ENCODE measurements at regions not wholly inside any gene's neighbourhood (a gene's known extent, or its start where the extent isn't known, plus 50 kb on each side); places are given as distances from the start of the nearest gene placed in this dataset.

GRCh38 chr9:26371236-26371635 lies 521.4 kb downstream of the CAAP1 start:
- no peak for DNase-seq

- no peak for DNase-seq
Measured at GRCh38 chr9:26369093-26369492, 523.5 kb downstream of the CAAP1 start.

GRCh38 chr9:26368241-26368640 lies 524.4 kb downstream of the CAAP1 start:
- DNase-seq = no peak

GRCh38 chr9:26361010-26361409 lies 531.6 kb downstream of the CAAP1 start:
- DNase-seq = no peak

- DNase-seq = no peak
Measured at GRCh38 chr9:26358836-26359235, 533.8 kb downstream of the CAAP1 start.

DNA sequence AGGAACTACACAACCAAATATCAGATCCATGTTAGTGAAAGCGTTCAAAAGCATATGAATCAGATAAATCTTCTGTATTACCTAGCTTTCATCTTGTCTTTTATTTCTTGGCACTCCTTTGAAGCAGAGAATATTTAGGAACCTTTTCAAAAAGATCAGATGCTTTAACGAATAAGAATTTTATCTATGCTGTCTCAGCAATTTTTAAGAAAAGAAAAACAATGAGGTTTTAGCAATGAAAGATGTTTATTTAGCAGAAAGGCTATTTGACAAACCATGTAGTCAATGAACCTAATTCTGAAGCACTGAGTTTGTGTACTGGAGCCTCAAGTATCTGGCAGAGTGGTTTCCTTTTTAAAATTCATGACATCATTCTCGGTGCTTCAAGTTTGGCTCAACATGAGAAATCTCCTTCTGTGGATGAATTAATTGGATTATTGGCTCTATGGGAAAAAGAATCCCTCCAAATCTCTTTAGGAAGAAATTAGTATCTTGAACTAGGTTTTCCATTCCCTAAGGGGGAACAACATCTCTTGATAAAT lies 534.7 kb downstream of the CAAP1 start:
- DNase-seq = no peak

GRCh38 chr9:26356491-26356890 lies 536.1 kb downstream of the CAAP1 start:
- DNase-seq = no peak

DNA sequence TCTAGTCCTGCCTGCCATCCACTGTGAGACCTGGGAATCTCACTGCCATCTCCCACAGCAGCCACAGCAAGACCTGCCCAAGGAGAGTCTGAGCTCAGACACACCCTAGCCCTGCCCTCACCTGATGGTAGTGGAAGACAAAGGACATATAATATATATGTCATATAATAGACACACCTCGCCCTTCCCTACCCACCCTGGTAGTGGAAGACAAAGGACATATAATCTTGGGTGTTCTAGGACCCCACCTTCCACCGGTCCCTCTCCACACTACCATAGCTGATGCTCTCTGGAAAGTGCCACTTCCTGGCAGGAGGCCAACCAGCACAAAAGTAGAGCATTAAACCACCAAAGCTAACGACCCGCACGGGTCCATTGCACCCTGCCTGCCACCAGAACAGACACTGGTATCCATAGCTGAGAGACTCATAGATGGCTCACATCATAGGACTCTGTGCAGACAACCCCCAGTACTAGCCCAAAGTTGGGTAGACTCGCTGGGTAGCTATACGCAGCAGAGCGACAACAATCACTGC lies 545.6 kb downstream of the CAAP1 start:
- no peak for DNase-seq

GRCh38 chr9:26341545-26341944 lies 551.1 kb downstream of the CAAP1 start:
- no peak for DNase-seq

GRCh38 chr9:26339796-26340195 lies 552.8 kb downstream of the CAAP1 start:
- no peak for DNase-seq

DNA sequence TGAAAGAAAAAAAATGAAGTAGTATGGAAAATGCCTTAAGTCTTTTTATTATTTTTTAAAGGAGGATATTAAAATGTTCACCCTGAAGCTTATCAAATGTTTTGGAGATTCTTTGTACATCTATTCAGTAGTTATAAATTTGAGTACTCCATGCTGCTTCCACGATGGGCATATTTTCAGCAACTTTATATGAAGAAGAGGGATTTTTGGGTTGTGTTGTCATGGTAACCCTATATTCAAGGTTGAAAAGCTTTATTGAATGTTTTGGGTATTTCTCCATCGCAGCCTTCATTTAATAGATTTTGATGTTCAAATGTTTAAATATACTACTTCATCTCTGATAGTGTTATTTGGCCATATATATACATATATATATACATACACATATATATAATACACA lies 557.5 kb downstream of the CAAP1 start:
- DNase-seq = no peak

DNA sequence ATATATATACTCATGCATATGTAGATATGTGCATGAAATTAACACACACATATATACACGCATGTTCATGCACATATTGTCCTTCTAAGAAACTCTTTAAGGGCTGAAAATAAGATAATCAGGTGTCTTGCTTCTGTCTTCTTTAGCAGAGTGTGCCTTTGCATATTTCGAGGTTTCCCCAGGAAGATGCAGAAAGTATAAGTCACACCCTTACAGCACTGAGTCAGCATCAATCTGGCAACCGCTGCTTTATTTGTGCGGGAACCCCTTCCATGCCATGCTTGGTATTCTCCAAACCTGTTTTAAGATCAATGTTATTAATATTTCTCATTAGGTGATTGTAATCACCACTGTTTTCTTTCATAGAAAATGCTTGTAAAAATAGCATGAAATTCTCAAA lies 557.9 kb downstream of the CAAP1 start:
- DNase-seq = no peak

GRCh38 chr9:26331223-26331622 lies 561.4 kb downstream of the CAAP1 start:
- peak in 1 of 2 experiments; percentile 61 for DNase-seq

DNA sequence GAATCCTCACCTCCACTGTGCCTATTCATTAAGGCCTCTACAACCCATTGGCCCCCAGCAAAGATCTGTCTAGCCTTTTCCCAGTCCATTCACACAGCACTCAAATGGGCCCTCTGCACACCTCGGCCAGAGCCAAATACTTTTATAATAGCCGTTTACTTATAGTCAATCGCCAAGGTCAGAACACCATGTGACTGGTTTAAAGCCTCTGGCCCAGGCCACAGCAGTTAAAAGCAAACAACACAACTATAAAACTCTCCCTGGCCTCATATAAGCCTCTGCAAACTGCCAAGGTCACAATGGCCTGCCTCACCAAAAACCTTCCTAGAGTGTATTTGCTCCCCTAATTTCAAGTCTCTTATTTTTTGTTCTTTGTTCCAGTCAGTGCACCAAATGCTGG lies 562.6 kb downstream of the CAAP1 start:
- no peak for DNase-seq

DNA sequence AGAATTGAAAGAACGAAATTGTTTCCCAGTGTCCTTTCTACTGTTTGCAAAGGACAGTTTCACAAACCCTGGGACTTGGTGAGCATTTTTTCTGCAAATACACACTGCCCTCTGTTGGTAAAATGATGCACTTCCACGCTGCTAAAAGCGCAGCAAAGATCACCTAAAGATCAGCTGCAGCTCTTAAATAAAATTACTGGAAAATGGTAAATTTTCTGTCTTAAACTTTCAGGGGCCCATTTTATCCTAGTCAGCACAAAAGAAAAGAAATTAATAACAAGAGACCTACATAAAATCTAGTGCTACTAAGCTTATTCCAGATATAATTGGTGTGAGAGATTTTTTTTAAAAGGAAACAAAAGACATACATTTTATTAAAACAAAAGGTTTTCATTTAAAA lies 566.0 kb downstream of the CAAP1 start:
- peak in 1 of 2 experiments; percentile 11 for DNase-seq

DNA sequence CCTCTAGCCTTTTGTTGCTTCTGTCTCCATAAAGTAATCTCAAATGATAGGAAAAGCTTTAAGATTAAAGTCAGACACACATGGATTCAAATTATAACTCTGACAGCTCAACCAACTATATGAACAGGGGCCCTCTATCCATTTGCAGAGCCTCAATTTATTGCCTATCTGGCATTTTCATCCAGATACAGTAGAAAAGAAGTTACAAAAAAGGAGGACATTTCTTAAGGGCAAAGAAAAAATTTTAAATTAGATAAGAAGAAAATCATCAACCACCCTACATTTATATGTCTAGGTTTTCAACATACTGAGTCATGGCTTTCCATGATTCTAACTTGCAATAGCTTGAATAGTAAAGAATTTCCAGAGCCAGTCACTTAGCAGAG lies 567.2 kb downstream of the CAAP1 start:
- no peak for DNase-seq

- no peak for DNase-seq
Measured at GRCh38 chr9:26324786-26325443, 567.7 kb downstream of the CAAP1 start.

DNA sequence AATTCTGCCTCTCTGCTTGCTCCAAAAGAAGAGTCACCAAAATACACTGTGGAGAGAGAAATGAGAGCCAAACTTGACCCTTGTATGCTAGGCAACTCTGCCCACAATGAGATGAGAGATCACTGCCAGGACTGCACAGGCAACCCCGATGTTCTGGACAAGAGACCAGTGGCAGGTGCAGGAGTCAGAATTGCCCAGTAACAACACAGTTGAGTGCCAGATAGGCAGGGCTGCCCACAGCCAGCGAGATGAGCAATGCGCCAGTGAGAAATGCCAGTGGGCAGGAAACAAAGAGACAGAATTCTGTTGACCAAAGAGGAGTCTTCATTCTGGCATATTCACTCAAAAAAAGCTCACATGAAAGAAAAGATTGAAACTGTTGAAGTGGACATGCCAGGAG lies 570.7 kb downstream of the CAAP1 start:
- DNase-seq = no peak

DNA sequence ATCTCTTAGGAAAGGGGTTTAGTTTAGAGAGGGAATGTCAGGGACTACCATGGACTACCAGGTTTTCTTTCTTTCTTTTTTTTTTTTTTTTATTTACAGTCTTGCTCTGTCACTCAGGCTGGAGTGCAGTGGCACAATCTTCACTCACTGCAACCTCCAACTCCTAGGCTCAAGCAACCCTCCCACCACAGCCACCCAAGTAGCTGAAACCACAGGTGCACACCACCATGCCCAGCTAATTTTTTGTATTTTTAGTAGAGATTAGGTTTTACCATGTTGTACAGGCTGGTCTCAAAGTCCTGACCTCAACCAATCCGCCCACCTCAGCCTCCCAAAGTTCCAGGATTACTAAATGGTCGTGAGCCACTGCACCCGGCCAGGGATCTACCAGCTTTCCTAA lies 572.7 kb downstream of the CAAP1 start:
- DNase-seq = no peak

GRCh38 chr9:26313108-26313507 lies 579.5 kb downstream of the CAAP1 start:
- no peak for DNase-seq

DNA sequence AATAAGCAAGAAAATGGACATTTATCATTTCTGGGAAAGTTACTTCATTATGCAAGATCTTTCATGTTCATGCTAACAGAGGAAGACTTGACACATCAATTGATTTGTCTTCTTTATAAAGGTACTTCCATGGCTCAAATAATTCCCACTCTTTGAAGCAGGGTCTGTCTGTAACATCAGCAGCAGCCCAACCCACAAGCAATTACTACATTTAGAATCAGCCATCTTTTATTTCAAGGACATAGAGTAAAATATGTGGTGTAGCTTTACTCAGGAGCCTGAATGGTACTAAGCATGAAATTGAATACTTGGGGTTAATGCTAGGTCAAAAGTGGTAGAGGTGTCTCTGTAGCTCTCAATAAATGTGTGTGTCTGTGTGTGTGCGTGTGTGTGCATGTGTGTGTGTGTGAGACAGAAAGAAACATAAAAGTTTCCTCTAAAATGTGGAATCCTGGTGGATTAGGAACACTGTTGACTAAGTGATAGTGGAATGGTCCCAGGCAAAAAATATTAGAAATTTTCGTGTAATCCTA lies 581.1 kb downstream of the CAAP1 start:
- DNase-seq = no peak

DNA sequence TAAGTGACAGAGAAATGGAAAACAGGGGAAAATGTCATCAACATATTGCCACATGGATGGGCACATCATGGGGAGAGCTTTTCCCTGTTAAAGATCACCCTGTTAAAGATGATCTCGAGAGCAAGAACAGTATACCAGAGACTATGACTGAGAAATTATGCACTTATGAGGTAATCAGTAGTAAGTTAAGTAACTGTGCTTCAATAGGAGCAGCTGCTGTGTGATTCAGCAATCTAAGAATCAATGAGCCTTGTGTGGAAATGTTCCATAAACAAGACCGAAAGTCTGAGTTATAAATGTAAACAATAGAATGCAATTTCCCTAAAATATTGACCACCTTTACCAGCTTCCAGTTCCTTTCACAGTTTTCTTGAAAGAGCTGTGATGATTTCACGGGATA lies 582.3 kb downstream of the CAAP1 start:
- no peak for DNase-seq

GRCh38 chr9:26308328-26308727 lies 584.3 kb downstream of the CAAP1 start:
- no peak for DNase-seq

DNA sequence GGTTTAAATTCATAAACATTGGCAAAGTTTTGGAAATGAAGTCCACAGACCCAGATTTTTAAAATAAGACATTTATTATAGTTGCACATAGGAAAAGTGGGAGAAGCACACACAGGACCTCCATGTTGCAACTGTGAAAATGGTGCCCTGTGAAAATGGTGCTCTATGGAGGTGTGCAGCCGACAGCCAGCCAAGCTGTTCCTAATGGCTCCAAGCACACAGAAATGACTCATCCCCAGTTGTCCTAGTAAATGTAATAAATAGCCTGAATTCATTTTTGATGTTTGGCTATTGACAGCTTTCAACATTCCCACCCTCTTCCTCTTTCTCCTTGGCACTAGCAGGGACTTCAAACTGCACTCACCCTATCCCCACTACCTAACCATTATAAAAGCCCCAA lies 590.9 kb downstream of the CAAP1 start:
- no peak for DNase-seq

DNA sequence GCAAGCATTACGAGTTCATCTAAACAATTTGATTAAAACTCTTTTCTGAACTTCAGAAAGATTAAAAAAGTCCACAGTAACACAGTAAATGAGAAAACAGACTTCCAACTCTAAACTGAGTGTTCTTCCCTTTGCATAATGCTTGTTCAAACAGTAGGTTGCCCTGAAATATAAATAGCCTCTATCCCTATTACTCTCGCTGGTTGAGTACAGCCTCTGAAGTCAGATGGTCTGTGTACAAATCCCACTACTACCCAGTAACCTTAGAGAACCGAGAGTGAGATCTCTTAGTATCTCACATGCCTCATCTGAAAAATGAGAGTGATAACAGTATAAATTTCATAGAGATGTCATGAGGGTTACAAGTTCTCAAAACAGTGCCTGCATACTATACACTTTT lies 591.6 kb downstream of the CAAP1 start:
- no peak for DNase-seq

Measured in NCI-H1930 (cell line).